ENCODE measurements at regions not wholly inside any gene's neighbourhood (a gene's known extent, or its start where the extent isn't known, plus 50 kb on each side); places are given as distances from the start of the nearest gene placed in this dataset.

- DNase-seq (ENCODE audit: low spot score): no peak
- intact Hi-C loops (cut with DNase I): no loop called here
These were observed 105.0 kb upstream of the NR0B1 start for GRCh38 chrX:30414144-30414543.

- DNase-seq (ENCODE audit: low spot score): no peak
- intact Hi-C loops (cut with DNase I): no loop called here
These were observed 93.2 kb upstream of the NR0B1 start for GRCh38 chrX:30402366-30402765.

GRCh38 chrX:30388325-30388724 lies 79.1 kb upstream of the NR0B1 start:
- no peak for DNase-seq (ENCODE audit: low spot score)
- intact Hi-C loops (cut with DNase I): no loop called here

GRCh38 chrX:30373951-30374350 lies 64.8 kb upstream of the NR0B1 start:
- intact Hi-C loops (cut with DNase I): no loop called here
- no peak for DNase-seq (ENCODE audit: low spot score)

GRCh38 chrX:30373479-30373878 lies 64.3 kb upstream of the NR0B1 start:
- intact Hi-C loops (cut with DNase I): no loop called here
- no peak for DNase-seq (ENCODE audit: low spot score)

GRCh38 chrX:30364229-30364628 lies 55.0 kb upstream of the NR0B1 start:
- DNase-seq (ENCODE audit: low spot score): no peak
- intact Hi-C loops (cut with DNase I): loop anchor here in 1 of 2 donors (5.0 kb wide), 1 partner anchor 1317 kb away; no protein-coding TSS in a partner anchor

Data from posterior vena cava (tissue), 2 donors.